Stimulated activated CD4-positive, alpha-beta T cell treated with anti-CD3 and anti-CD28 coated beads, TNF-alpha, amount 100 ng/mL, for 1 hour (primary cell): ENCODE measurements at regions not wholly inside any gene's neighbourhood (a gene's known extent, or its start where the extent isn't known, plus 50 kb on each side); places are given as distances from the start of the nearest gene placed in this dataset.

Experiments
- DNase-seq, 3 donors: peaks; one replicate each; pipeline ENCODE4 v3.0.0-alpha.2; 2020; ENCODE audit warnings: low read depth in 3 of 3, low spot score in 1 of 3

GRCh38 chr13:73421310-73421912 lies 362.6 kb downstream of the KLF5 start:
- no peak for DNase-seq

DNA sequence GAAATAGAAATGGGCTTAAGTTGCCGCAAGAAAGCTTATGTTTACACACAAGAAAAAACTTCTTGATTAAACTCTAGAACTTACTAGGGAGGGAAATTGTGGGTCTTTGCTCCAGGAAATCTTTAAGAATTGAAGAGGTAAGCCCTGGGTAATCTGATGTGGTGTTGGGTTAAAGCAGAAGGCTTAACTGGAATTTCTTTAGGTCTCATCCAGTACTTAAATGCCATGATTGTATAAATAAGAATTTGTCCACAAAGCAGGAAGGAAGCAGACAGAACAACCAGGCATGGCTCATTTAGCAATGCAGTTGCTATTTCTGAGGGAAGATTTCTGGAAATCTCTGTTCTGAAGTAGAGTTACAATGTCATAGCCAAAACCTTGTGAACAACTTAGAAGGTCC lies 360.4 kb downstream of the KLF5 start:
- DNase-seq, result no peak

GRCh38 chr13:73417012-73417615 lies 358.3 kb downstream of the KLF5 start:
- no peak for DNase-seq

GRCh38 chr13:73416093-73416492 lies 357.3 kb downstream of the KLF5 start:
- no peak for DNase-seq

DNA sequence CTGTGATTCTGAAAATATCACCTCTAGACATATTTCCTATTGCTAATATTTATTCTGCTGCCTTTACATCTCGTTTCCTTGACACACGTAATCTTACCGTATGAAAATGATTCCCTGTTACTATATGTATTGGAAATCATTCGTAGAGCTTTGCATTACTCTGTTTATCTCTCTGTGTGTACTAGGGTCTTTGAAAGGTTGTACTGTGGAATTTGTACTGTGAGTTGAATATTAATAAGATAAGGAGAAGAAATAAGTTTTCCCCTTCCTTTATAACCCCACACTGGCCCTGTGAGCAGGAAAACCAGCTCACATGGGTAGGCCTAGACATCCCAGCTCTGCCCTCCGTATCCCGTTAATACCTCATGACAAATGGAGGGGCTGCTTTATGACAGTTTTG lies 354.9 kb downstream of the KLF5 start:
- DNase-seq, result no peak

GRCh38 chr13:73412933-73413332 lies 354.1 kb downstream of the KLF5 start:
- no peak for DNase-seq

GRCh38 chr13:73411067-73411809 lies 352.4 kb downstream of the KLF5 start:
- no peak for DNase-seq

DNA sequence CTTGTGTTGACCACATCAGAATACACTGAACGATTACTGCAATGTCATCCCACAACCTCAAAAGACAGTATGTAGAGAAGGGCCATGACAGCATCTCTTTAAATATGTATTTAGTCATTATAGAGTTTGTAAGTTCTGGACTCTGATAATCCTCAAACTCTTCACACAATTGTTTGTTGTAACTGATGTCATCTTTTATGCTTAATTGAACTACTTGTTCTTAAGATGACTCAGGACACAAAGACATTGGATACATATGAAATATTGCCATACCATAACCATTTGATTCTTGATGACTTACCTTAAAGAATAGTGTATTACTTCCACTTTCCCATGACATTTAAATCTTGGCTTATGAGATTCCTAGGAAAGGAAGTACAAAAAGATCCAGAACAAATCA lies 347.6 kb downstream of the KLF5 start:
- DNase-seq, result no peak

DNA sequence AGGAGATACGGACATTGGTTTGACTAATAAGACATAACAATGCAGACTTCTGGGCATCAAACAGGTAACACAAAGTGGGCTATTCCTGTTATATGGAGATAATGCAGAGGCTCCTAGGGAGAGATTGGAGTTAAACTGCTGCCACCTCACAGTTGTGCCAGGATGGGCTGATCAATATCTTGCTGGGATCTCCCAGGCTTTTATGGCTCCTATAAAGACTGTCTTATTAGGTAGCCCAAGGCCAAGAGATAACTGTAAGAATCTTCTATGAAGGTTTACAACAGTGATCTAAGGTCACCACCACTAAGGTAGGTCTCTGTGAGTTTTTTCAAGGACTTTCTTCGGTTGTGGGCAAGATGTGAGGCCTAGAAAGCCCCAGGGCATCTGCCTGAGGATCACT lies 345.8 kb downstream of the KLF5 start:
- DNase-seq, result no peak

- no peak for DNase-seq
These were observed 344.7 kb downstream of the KLF5 start for GRCh38 chr13:73403355-73404120.

GRCh38 chr13:73401769-73402168 lies 343.0 kb downstream of the KLF5 start:
- DNase-seq, result no peak

DNA sequence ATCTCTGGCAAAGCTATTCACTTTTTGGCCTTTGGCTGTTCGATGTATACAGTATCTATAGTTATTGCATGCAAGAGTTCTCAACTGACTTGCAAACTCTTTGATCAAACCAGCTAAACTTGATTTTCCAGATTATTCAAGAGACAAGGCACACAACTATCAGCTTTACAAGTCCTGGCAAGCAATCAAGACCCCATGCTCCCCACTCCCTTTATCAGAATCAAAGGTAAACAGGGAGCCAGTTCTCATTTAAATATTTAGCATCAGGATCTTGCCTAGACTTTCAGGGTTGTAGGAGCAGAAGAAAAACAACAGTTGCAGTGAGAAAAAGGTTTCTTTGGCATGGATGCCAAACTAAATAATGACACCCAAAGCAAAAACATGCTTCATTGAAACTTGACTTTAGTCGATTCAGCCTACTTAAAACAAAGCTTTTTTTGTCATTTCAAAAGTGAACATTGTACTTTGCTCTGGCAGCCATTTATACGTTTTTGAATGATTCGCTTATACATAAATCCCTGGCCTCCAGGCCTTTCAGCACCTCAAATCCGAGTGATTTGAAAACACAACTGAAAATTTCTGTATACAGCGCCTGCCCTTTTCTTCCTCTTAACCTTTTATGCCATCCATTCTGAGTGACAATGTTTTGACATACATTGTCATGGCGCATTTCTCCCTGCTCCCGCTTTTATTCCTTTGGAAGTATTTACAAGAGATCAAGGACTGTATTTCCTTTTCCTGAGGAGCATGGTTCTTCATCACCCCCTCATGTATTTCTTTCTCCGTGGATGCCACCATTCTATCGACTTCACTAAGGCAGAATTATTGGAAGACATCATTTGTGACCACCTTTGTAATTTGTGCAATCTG lies 340.8 kb downstream of the KLF5 start:
- DNase-seq, result no peak

GRCh38 chr13:73397496-73398305 lies 338.9 kb downstream of the KLF5 start:
- DNase-seq, result no peak

- no peak for DNase-seq
These were observed 335.3 kb downstream of the KLF5 start for GRCh38 chr13:73394066-73394465.

DNA sequence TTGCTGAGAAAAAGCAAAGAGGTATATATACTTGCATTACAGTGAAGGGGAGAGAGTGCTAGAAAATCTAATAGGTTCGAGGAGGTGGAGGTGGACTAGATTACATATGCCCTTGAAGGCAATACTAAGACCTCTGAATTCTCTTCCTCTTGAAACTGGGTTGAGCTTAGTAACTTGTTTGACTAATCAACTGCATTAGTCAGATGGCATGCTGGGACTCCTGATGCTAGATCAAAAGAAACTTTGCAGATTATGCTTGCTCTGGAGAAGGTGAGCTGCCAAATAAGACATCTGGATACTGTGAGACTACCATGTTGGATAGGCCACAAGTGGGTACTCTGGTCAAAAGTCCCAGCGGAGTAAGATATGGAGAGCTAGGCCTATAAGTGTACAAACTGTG lies 331.3 kb downstream of the KLF5 start:
- no peak for DNase-seq

GRCh38 chr13:73388586-73388985 lies 329.8 kb downstream of the KLF5 start:
- DNase-seq, result no peak

- no peak for DNase-seq
These were observed 328.5 kb downstream of the KLF5 start for GRCh38 chr13:73387318-73387717.

GRCh38 chr13:73385848-73386247 lies 327.0 kb downstream of the KLF5 start:
- no peak for DNase-seq

- no peak for DNase-seq
These were observed 314.1 kb downstream of the KLF5 start for GRCh38 chr13:73372666-73373627.
